SU-DHL-6 (cell line): ENCODE measurements at regions not wholly inside any gene's neighbourhood (a gene's known extent, or its start where the extent isn't known, plus 50 kb on each side); places are given as distances from the start of the nearest gene placed in this dataset.

Source experiments
- CTCF ChIP-seq: fragments of 200-600 bp; sonication (generic); IDR thresholded peaks from one replicate; pipeline ENCODE4 v1.5.1; 2017; ENCODE audit warnings: antibody characterized with exemption, mild to moderate bottlenecking, low read length, moderate library complexity; ENCODE audit not compliant: insufficient read depth, poor library complexity, severe bottlenecking
- EZH2phosphoT487 ChIP-seq: fragments of 200-600 bp; sonication (generic), shearing (Covaris generic); conservative IDR thresholded peaks from 2 replicates; pipeline ENCODE4 v1.6.1; 2018; ENCODE audit warnings: mild to moderate bottlenecking, antibody characterized with exemption, low read length, moderate library complexity, mixed read lengths

DNA sequence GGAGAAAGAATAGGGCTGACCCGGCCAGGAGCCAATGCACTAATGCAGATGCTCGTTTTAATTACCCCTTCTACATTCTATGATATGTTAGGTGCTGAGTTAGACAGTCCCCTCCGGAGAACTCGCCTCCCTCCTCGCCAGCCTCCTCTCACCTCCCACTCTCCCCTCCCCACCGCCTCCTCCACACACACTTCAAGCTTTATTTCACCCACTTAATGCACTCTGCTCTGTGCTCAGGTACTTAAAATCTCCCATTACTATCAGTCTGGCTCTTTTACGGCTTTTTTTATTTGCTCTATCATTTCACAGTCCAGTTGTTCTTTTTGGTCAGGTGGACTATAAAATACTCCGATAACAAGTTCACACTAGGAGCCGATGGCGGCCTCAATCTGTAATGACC, 231.6 kb downstream of the TEX36 start:
- no peak for TF ChIP-seq CTCF
- TF ChIP-seq EZH2phosphoT487 = no peak
